Esophagus (tissue), 2 donors: ENCODE measurements at regions not wholly inside any gene's neighbourhood (a gene's known extent, or its start where the extent isn't known, plus 50 kb on each side); places are given as distances from the start of the nearest gene placed in this dataset.

Experiments
- H3K27ac ChIP-seq, 2 donors: one replicate each; pipeline ENCODE4 v1.5.1; 2013; ENCODE audit warnings: low read depth in 2 of 2, mild to moderate bottlenecking in 2 of 2, inconsistent platforms in 1 of 2, low read length in 1 of 2, moderate library complexity in 1 of 2
- H3K27me3 ChIP-seq, 2 donors: one replicate each; pipeline ENCODE4 v1.6.1; 2013; ENCODE audit warnings: low read length in 2 of 2, control low read depth in 1 of 2, mild to moderate bottlenecking in 1 of 2; ENCODE audit not compliant: insufficient read depth in 2 of 2, control insufficient read depth in 1 of 2
- H3K36me3 ChIP-seq, 2 donors: one replicate each; pipeline ENCODE4 v1.6.1; 2013; ENCODE audit warnings: low read length in 1 of 2; ENCODE audit not compliant: control insufficient read depth in 2 of 2, insufficient read depth in 2 of 2
- H3K4me1 ChIP-seq, 2 donors: one replicate each; pipeline ENCODE4 v1.6.1; 2013; ENCODE audit warnings: low read length in 1 of 2; ENCODE audit not compliant: control insufficient read depth in 2 of 2, insufficient read depth in 2 of 2
- H3K4me3 ChIP-seq, 2 donors: one replicate each; pipeline ENCODE4 v1.5.1; 2013; ENCODE audit warnings: low read length in 2 of 2, mild to moderate bottlenecking in 2 of 2, low read depth in 1 of 2, moderate library complexity in 1 of 2
- H3K9me3 ChIP-seq, 2 donors: one replicate each; pipeline ENCODE4 v1.6.1; 2013; ENCODE audit warnings: mild to moderate bottlenecking in 2 of 2, low read depth in 1 of 2, low read length in 1 of 2, moderate library complexity in 1 of 2; ENCODE audit not compliant: control insufficient read depth in 2 of 2, insufficient read depth in 1 of 2
- WGBS, 2 donors: extraction: QIAGEN DNeasy Blood & Tissue Kit; methylation state at CpG; one replicate each; pipeline ENCODE4 v1.1.7; 2013; 5-methylcytosine and 5-hydroxymethylcytosine counted together
- donor health status: healthy with polysubstance abuse.
- donor health status: Bipolar disorder and iron deficiency.

DNA sequence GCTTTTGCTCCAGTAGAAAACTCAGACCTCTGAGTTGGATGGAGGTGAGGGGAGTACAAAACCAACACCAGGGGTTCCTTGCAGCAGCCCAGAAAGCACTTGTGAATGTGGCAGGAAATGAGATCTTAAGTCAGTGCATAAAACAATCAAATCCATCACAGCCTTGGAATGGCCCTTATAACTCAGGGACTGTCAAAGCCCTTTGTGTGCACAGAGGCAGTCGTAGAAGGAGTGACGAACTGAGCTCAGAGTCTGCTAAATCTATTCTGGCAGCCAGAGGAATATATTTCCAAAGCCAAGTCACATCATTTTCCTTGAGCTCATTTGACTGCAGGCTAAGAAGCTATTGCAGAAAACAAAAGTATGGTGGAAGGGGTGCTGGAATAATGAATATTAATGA is 676.6 kb downstream of the DHX35 start:
- no peaks in the 10 kb centered on the region for H3K36me3 ChIP-seq
- H3K4me3 ChIP-seq, result no peak overlapping the region
- no peak overlapping the region for H3K27ac ChIP-seq
- no peaks in the 10 kb centered on the region for H3K27me3 ChIP-seq
- H3K9me3 ChIP-seq, result no peaks in the 10 kb centered on the region
- H3K4me1 ChIP-seq, result no peaks in the 10 kb centered on the region
- 15 to 31% methylated on average over 2 of the region's 2 CpGs for WGBS, 2 donors

GRCh38 chr20:39633689-39634088 is 671.5 kb downstream of the DHX35 start:
- 46 to 48% methylated on average over 7 of the region's 7 CpGs for WGBS, 2 donors
- Histone ChIP-seq H3K36me3 (no peaks in the 10 kb centered on the region), H3K27me3 (no peaks in the 10 kb centered on the region), H3K4me1 (no peaks in the 10 kb centered on the region), H3K27ac (peak overlapping the region in 1 of 2 donors; percentile 3), H3K4me3 (no peak overlapping the region), H3K9me3 (no peaks in the 10 kb centered on the region)

GRCh38 chr20:39632757-39633156 is 670.6 kb downstream of the DHX35 start:
- no peaks in the 10 kb centered on the region for H3K27me3 ChIP-seq
- H3K27ac ChIP-seq, result no peak overlapping the region

DNA sequence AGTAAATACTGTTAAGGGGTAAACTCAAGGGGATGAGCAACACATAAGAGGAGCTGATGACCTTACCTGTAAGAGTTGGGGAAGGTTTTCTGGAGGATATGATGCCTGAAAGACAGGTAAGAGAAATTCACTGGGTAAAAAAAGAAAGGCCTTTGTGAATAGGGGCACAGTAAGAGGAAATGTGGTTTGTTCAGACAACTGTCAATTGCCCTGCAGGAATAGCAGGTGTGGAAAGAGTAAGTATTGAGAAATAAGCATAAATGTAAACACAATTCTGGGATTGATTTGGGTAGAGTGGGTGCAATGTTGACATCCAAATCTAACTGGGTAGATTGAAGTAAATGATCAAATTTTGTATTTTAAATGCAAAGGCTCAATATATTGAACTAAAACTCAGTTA is 670.0 kb downstream of the DHX35 start:
- H3K4me3 ChIP-seq, result no peak overlapping the region
- no peaks in the 10 kb centered on the region for H3K36me3 ChIP-seq
- H3K9me3 ChIP-seq, result no peaks in the 10 kb centered on the region
- no peak overlapping the region for H3K27ac ChIP-seq
- H3K4me1 ChIP-seq, result no peaks in the 10 kb centered on the region
- no peaks in the 10 kb centered on the region for H3K27me3 ChIP-seq

More at GRCh38 chr20:39632757-39633156, 670.6 kb downstream of the DHX35 start:
- no peaks in the 10 kb centered on the region for H3K36me3 ChIP-seq
- no peak overlapping the region for H3K4me3 ChIP-seq
- H3K4me1 ChIP-seq, result no peaks in the 10 kb centered on the region
- no peaks in the 10 kb centered on the region for H3K9me3 ChIP-seq

DNA sequence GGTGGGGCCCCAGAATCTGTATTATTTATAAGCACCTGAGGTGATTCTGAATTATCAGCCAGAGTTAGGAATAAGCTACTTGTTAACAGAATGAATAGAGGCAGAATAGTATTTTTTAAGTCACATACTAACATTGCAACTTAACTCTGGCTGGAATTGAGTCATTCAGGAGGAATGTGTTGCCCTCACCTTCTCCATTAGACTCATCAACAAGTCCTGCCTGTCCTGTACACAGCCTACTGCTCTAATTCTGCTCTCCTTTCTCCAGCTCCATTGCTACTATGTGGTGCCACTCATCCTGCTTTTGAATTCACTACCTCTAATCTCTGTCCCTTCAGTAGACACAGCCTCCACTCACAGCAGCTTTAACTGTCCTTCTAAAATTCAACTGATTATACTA is 669.4 kb downstream of the DHX35 start:
- Histone ChIP-seq H3K4me1 (no peaks in the 10 kb centered on the region), H3K4me3 (no peak overlapping the region), H3K27ac (no peak overlapping the region), H3K36me3 (no peaks in the 10 kb centered on the region), H3K27me3 (no peaks in the 10 kb centered on the region), H3K9me3 (no peaks in the 10 kb centered on the region)

DNA sequence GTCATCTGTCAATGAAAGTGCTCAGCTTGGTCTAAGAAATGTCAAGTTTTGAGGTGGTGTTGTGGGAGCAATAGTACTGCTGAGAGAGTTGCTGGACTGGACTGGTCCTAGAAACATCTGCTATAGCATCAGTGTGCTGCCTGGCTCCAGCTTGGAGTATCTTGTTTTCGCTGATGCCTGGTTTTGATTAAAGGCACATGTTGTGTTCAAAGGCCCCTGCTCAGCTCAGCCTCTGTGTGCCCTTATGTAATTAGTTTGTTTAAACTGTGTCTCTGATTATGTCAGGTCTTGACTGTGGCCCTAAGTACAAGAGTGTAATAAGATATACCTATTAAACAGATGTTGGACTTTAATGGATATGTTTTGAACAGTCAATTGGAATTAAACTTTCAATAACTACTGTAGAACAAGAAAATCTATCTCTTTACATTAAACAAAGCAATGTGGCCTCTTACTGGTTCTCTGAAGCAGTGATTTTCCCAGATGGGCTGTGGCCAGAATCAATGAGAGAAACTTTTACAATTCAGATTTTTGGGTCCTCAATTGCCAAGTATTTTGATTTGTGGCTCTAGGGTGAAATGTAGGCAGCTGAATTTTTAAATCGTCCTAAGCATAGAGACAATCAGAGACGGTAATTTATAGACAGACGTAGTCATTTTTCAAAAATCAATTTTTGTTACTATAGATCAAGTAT is 668.2 kb downstream of the DHX35 start:
- Histone ChIP-seq H3K4me1 (no peaks in the 10 kb centered on the region), H3K36me3 (no peaks in the 10 kb centered on the region), H3K27me3 (no peaks in the 10 kb centered on the region), H3K9me3 (peaks cover 0 to 1% of the 10 kb centered on the region in 2 donors), H3K27ac (no peak overlapping the region), H3K4me3 (no peak overlapping the region)
- 86% methylated on average over 4 of the region's 4 CpGs for WGBS, 2 donors

GRCh38 chr20:39627765-39628164 is 665.6 kb downstream of the DHX35 start:
- Histone ChIP-seq H3K9me3 (peaks cover 0 to 2% of the 10 kb centered on the region in 2 donors), H3K4me1 (no peaks in the 10 kb centered on the region), H3K27ac (no peak overlapping the region), H3K4me3 (no peak overlapping the region), H3K27me3 (no peaks in the 10 kb centered on the region), H3K36me3 (no peaks in the 10 kb centered on the region)
- 56 to 82% methylated on average over 1 of the region's 1 CpG for WGBS, 2 donors

GRCh38 chr20:39624316-39624715 is 662.2 kb downstream of the DHX35 start:
- H3K4me1 ChIP-seq, result no peaks in the 10 kb centered on the region
- no peak overlapping the region for H3K4me3 ChIP-seq
- WGBS, 2 donors, result 39 to 59% methylated on average over 1 of the region's 1 CpG
- H3K9me3 ChIP-seq, result peaks cover 0 to 2% of the 10 kb centered on the region in 2 donors
- no peaks in the 10 kb centered on the region for H3K36me3 ChIP-seq
- no peaks in the 10 kb centered on the region for H3K27me3 ChIP-seq
- no peak overlapping the region for H3K27ac ChIP-seq

DNA sequence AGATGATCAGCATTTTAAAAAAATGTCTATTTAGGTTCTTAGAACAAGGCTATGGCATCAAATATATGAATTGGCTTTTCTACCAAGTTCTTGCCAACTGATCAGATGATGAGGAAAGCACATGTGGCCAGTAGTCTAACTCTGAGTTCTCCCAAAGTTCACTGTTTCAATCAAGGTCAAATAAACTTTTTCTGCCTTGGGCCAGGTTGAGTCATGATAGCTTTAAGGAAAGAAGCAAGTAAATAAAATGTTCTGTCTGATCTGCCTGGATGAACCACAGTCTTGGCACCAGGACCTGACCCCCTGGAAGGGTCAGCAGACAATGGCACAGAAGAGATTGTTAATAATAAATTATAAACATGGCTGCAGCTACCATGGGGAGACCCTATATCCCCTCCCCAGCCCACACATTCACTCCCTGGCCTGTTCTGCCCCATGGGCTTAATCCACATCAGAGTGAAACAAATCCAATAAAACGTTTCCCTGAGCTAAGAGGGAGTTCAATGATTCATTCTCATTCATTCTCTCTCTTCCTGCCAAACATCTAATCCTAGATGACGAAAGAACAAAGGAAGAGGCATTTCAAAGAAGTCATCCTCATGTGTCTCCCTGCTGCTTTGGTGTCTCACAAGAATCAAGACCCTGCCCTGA is 661.6 kb downstream of the DHX35 start:
- H3K27ac ChIP-seq, result peak overlapping the region; percentile 5 to 34
- no peaks in the 10 kb centered on the region for H3K27me3 ChIP-seq
- H3K9me3 ChIP-seq, result peaks cover 0 to 2% of the 10 kb centered on the region in 2 donors
- no peaks in the 10 kb centered on the region for H3K4me1 ChIP-seq
- H3K36me3 ChIP-seq, result no peaks in the 10 kb centered on the region
- WGBS, 2 donors, result 18 to 32% methylated on average over 2 of the region's 2 CpGs
- no peak overlapping the region for H3K4me3 ChIP-seq

DNA sequence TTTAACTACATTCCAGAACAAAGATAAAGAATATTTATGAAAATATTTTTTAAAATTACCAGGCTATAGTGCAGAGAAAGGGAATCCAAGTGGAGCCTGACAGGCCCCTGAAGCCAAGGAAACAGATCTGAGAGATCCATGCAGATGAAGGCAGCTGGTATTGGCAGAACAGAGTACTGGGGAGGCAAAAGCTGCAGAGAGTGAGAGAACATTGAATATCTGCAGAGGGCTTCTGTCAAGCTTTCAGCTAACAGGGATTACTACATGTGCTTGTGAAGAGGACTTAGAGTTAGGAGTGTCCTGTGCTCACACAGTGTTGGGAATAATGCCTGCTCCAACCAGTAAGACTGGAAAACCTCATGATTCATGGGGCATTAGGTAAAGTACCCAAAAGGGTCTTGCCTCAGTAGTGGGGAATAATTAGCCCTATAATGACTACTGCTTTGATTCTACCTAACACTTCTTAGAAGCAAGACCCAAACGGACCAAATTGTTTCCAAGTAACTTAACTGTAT is 657.2 kb downstream of the DHX35 start:
- Histone ChIP-seq H3K9me3 (no peaks in the 10 kb centered on the region), H3K27me3 (no peaks in the 10 kb centered on the region), H3K36me3 (no peaks in the 10 kb centered on the region), H3K4me1 (no peaks in the 10 kb centered on the region), H3K27ac (peak overlapping the region; percentile 55 to 63), H3K4me3 (no peak overlapping the region)
- WGBS, 2 donors, result 46 to 62% methylated on average over 1 of the region's 1 CpG
